ENCODE measurements at regions not wholly inside any gene's neighbourhood (a gene's known extent, or its start where the extent isn't known, plus 50 kb on each side); places are given as distances from the start of the nearest gene placed in this dataset.
"Not testable (repeated sequence)": the region's sequence is repeated elsewhere in the genome, so short reads cannot be mapped to it uniquely, and the experiment has no call there.

- no peak for DNase-seq
Observed at GRCh38 chr5:104626122-104626521, 1063.5 kb upstream of the NUDT12 start.

- DNase-seq = no peak
Observed at GRCh38 chr5:104612005-104612404, 1049.4 kb upstream of the NUDT12 start.

GRCh38 chr5:104611135-104611767 lies 1048.7 kb upstream of the NUDT12 start:
- no peak for DNase-seq

GRCh38 chr5:104606258-104606829 lies 1043.8 kb upstream of the NUDT12 start:
- no peak for DNase-seq

GRCh38 chr5:104599726-104600125 lies 1037.1 kb upstream of the NUDT12 start:
- DNase-seq = no peak

GRCh38 chr5:104598285-104598684 lies 1035.7 kb upstream of the NUDT12 start:
- DNase-seq = no peak

- no peak for DNase-seq
Observed at GRCh38 chr5:104594850-104595249, 1032.3 kb upstream of the NUDT12 start.

GRCh38 chr5:104576677-104577076 lies 1014.1 kb upstream of the NUDT12 start:
- DNase-seq = no peak

- DNase-seq = no peak
Observed at GRCh38 chr5:104573949-104574709, 1011.5 kb upstream of the NUDT12 start.

- DNase-seq = no peak
Observed at GRCh38 chr5:104569621-104570020, 1007.0 kb upstream of the NUDT12 start.

- DNase-seq = no peak
Observed at GRCh38 chr5:104564530-104564929, 1001.9 kb upstream of the NUDT12 start.

- DNase-seq = no peak
Observed at GRCh38 chr5:104556957-104557356, 994.4 kb upstream of the NUDT12 start.

GRCh38 chr5:104551628-104552027 lies 989.0 kb upstream of the NUDT12 start:
- DNase-seq = no peak

GRCh38 chr5:104546871-104547270 lies 984.3 kb upstream of the NUDT12 start:
- DNase-seq = not testable (repeated sequence)

GRCh38 chr5:104541141-104541785 lies 978.7 kb upstream of the NUDT12 start:
- DNase-seq = no peak

GRCh38 chr5:104540448-104540847 lies 977.9 kb upstream of the NUDT12 start:
- DNase-seq = no peak

- no peak for DNase-seq
Observed at GRCh38 chr5:104539618-104540350, 977.2 kb upstream of the NUDT12 start.

GRCh38 chr5:104538734-104539133 lies 976.1 kb upstream of the NUDT12 start:
- no peak for DNase-seq

GRCh38 chr5:104533498-104533897 lies 970.9 kb upstream of the NUDT12 start:
- no peak for DNase-seq

GRCh38 chr5:104526866-104527265 lies 964.3 kb upstream of the NUDT12 start:
- no peak for DNase-seq

- no peak for DNase-seq
Observed at GRCh38 chr5:104513640-104514072, 951.1 kb upstream of the NUDT12 start.

- peak; percentile 13 for DNase-seq
Observed at GRCh38 chr5:104513121-104513602, 950.6 kb upstream of the NUDT12 start.
